GM23338 (cell line): ENCODE measurements at regions not wholly inside any gene's neighbourhood (a gene's known extent, or its start where the extent isn't known, plus 50 kb on each side); places are given as distances from the start of the nearest gene placed in this dataset.

Experiments
- ATAC-seq: fragments of 200-7000 bp; cut with Tn5 transposase; 3 replicates; pipeline ENCODE4 v1.9.1; 2020
- DNase-seq: peaks from one replicate; pipeline ENCODE4 v3.0.0-alpha.2; 2015; ENCODE audit warnings: low spot score
- H2AFZ ChIP-seq: fragments of 200-600 bp; sonication (generic); 2 replicates; pipeline ENCODE4 v1.8.0; 2016; ENCODE audit warnings: antibody characterized with exemption, mild to moderate bottlenecking, moderate library complexity
- H3F3A ChIP-seq: fragments of 200-600 bp; sonication (generic); replicated peaks from 2 replicates; pipeline ENCODE4 v1.8.0; 2017; ENCODE audit warnings: antibody characterized with exemption, mixed run types, low read depth
- H3K27ac ChIP-seq: fragments of 200-600 bp; sonication (generic); 2 replicates; pipeline ENCODE4 v1.6.1; 2016; ENCODE audit warnings: low read depth
- H3K27me3 ChIP-seq: fragments of 200-600 bp; sonication (generic); 2 replicates; pipeline ENCODE4 v1.8.0; 2016; ENCODE audit warnings: mild to moderate bottlenecking, mixed run types, moderate library complexity; ENCODE audit not compliant: insufficient read depth
- H3K36me3 ChIP-seq: fragments of 200-600 bp; sonication (generic); 2 replicates; pipeline ENCODE4 v1.8.0; 2016; ENCODE audit warnings: mild to moderate bottlenecking; ENCODE audit not compliant: insufficient read depth
- H3K4me1 ChIP-seq: fragments of 200-600 bp; sonication (generic); 2 replicates; pipeline ENCODE4 v1.8.0; 2016; ENCODE audit warnings: mild to moderate bottlenecking, moderate library complexity; ENCODE audit not compliant: insufficient read depth
- H3K4me2 ChIP-seq: fragments of 200-600 bp; sonication (generic); 2 replicates; pipeline ENCODE4 v1.7.1; 2017; ENCODE audit warnings: mixed run types
- H3K4me3 ChIP-seq: fragments of 200-600 bp; sonication (generic); 2 replicates; pipeline ENCODE4 v1.6.1; 2016; ENCODE audit warnings: mixed run types
- H3K79me2 ChIP-seq: fragments of 200-600 bp; sonication (generic); replicated peaks from 2 replicates; pipeline ENCODE4 v1.8.0; 2017; ENCODE audit warnings: mild to moderate bottlenecking; ENCODE audit not compliant: insufficient read depth
- H3K9me2 ChIP-seq: fragments of 200-600 bp; sonication (generic); 2 replicates; pipeline ENCODE4 v1.8.0; 2017; ENCODE audit not compliant: insufficient read depth
- H4K20me1 ChIP-seq: fragments of 200-600 bp; sonication (generic); replicated peaks from 2 replicates; pipeline ENCODE4 v1.8.0; 2017; ENCODE audit warnings: mild to moderate bottlenecking; ENCODE audit not compliant: insufficient read depth
- H3K27ac Mint-ChIP-seq: 2 replicates; pipeline ENCODE4 v1.8.0; 2020; ENCODE audit warnings: inconsistent platforms, mild to moderate bottlenecking, moderate library complexity, mixed read lengths
- H3K27me3 Mint-ChIP-seq: 3 replicates; pipeline ENCODE4 v1.8.0; 2022; ENCODE audit warnings: low read depth, mild to moderate bottlenecking, moderate library complexity, mixed read lengths, inconsistent platforms; ENCODE audit not compliant: insufficient read depth, poor library complexity
- H3K36me3 Mint-ChIP-seq: 3 replicates; pipeline ENCODE4 v1.8.0; 2021; ENCODE audit warnings: low read depth, mild to moderate bottlenecking, inconsistent platforms, moderate library complexity, mixed read lengths
- H3K4me1 Mint-ChIP-seq: 3 replicates; pipeline ENCODE4 v1.8.0; 2020; ENCODE audit warnings: mild to moderate bottlenecking, inconsistent platforms, mixed read lengths
- H3K4me3 Mint-ChIP-seq: 3 replicates; pipeline ENCODE4 v1.8.0; 2021; ENCODE audit warnings: moderate library complexity, mild to moderate bottlenecking, inconsistent platforms, mixed read lengths
- H3K9me3 Mint-ChIP-seq: 3 replicates; pipeline ENCODE4 v1.8.0; 2020; ENCODE audit warnings: moderate library complexity, mild to moderate bottlenecking, inconsistent platforms, mixed read lengths
- CREB1 ChIP-seq: fragments of 250-450 bp; sonication (Bioruptor Pico); IDR thresholded peaks from 2 replicates; pipeline ENCODE4 v1.5.0; 2020; ENCODE audit warnings: low read depth, mild to moderate bottlenecking, moderate library complexity
- ETS1 ChIP-seq: IDR thresholded peaks from 2 replicates; pipeline ENCODE4 v1.6.1; 2016; ENCODE audit warnings: antibody characterized with exemption
- EZH2 ChIP-seq: fragments of 200-600 bp; sonication (generic); IDR thresholded peaks from one replicate; pipeline ENCODE4 v1.8.0; 2017; ENCODE audit warnings: antibody characterized with exemption, mild to moderate bottlenecking, low read depth; ENCODE audit not compliant: unreplicated experiment
- EZH2phosphoT487 ChIP-seq: fragments of 200-600 bp; sonication (generic); IDR thresholded peaks from one replicate; pipeline ENCODE4 v1.8.1; 2018; ENCODE audit warnings: antibody characterized with exemption; ENCODE audit not compliant: unreplicated experiment
- JUNB ChIP-seq: IDR thresholded peaks from one replicate; pipeline ENCODE4 v1.6.1; 2016; ENCODE audit warnings: antibody characterized with exemption; ENCODE audit not compliant: unreplicated experiment
- NANOG ChIP-seq: IDR thresholded peaks from 2 replicates; pipeline ENCODE4 v1.6.1; 2016; ENCODE audit warnings: antibody characterized with exemption, borderline replicate concordance
- POLR2AphosphoS5 ChIP-seq: IDR thresholded peaks from 2 replicates; pipeline ENCODE4 v1.6.1; 2016; ENCODE audit warnings: antibody characterized with exemption, low read depth
- REST ChIP-seq: IDR thresholded peaks from one replicate; pipeline ENCODE4 v1.6.1; 2018; ENCODE audit warnings: antibody characterized with exemption; ENCODE audit not compliant: unreplicated experiment
- ZNF114 ChIP-seq: fragments of 250-450 bp; sonication (Bioruptor Pico); IDR thresholded peaks from 2 replicates; pipeline ENCODE4 v1.5.0; 2020; ENCODE audit warnings: mild to moderate bottlenecking, moderate library complexity
- ZNF331 ChIP-seq: fragments of 250-450 bp; sonication (Bioruptor Pico); IDR thresholded peaks from 2 replicates; pipeline ENCODE4 v1.5.0; 2020; ENCODE audit warnings: low read depth, mild to moderate bottlenecking, moderate library complexity
- ZNF462 ChIP-seq: fragments of 250-450 bp; sonication (Bioruptor Pico); IDR thresholded peaks from 2 replicates; pipeline ENCODE4 v1.5.0; 2020; ENCODE audit warnings: mild to moderate bottlenecking, moderate library complexity

GRCh38 chr5:103439007-103439406, 123.6 kb downstream of the NUDT12 start (continued):
- TF ChIP-seq ZNF462 (CRISPR knock-in tag) (no peak), EZH2 (no peak), EZH2phosphoT487 (no peak), ETS1 (no peak), ZNF114 (no peak), NANOG (no peak)

- H2AFZ ChIP-seq = no peak overlapping the region
- Mint-ChIP-seq H3K4me3 (no peak overlapping the region), H3K9me3 (no peaks in the 10 kb centered on the region), H3K4me1 (peaks cover 3% of the 10 kb centered on the region; the same call in 2 of the 3 replicates), H3K27ac (no peak overlapping the region), H3K36me3 (no peaks in the 10 kb centered on the region), H3K27me3 (peaks cover 1% of the 10 kb centered on the region)
- no peak overlapping the region for H3K4me2 ChIP-seq
- no peaks in the 10 kb centered on the region for H3F3A ChIP-seq
- no peaks in the 10 kb centered on the region for H3K4me1 ChIP-seq
- no peaks in the 10 kb centered on the region for H4K20me1 ChIP-seq
- no peaks in the 10 kb centered on the region for H3K27me3 ChIP-seq
- H3K4me3 ChIP-seq = no peak overlapping the region
- H3K79me2 ChIP-seq = no peaks in the 10 kb centered on the region
- no peaks in the 10 kb centered on the region for H3K9me2 ChIP-seq
- H3K27ac ChIP-seq = no peak overlapping the region
- no peak for DNase-seq
- ATAC-seq = no peak
- no peaks in the 10 kb centered on the region for H3K36me3 ChIP-seq
- TF ChIP-seq ETS1 (no peak), CREB1 (CRISPR knock-in tag) (no peak), ZNF114 (no peak), NANOG (no peak), ZNF331 (CRISPR knock-in tag) (no peak), REST (no peak), EZH2phosphoT487 (no peak), JUNB (no peak), POLR2AphosphoS5 (no peak)
These were observed 125.9 kb downstream of the NUDT12 start for GRCh38 chr5:103436656-103437055.
